SK-N-MC (cell line): ENCODE measurements at regions not wholly inside any gene's neighbourhood (a gene's known extent, or its start where the extent isn't known, plus 50 kb on each side); places are given as distances from the start of the nearest gene placed in this dataset.

Experiments
- EZH2 ChIP-seq: fragments of 200-600 bp; sonication (generic); IDR thresholded peaks from one replicate; pipeline ENCODE4 v1.6.1; 2017; ENCODE audit warnings: antibody characterized with exemption
- POLR2AphosphoS5 ChIP-seq: IDR thresholded peaks from 2 replicates; pipeline ENCODE4 v1.6.1; 2012; ENCODE audit warnings: mild to moderate bottlenecking, low read depth, low read length, borderline replicate concordance

GRCh38 chr18:40485318-40485717 is 1469.7 kb upstream of the PIK3C3 start:
- TF ChIP-seq EZH2 (no peak), POLR2AphosphoS5 (no peak)
